PC-9 (cell line): ENCODE measurements at regions not wholly inside any gene's neighbourhood (a gene's known extent, or its start where the extent isn't known, plus 50 kb on each side); places are given as distances from the start of the nearest gene placed in this dataset.

Source experiments
- BruUV-seq: library from RNA; stranded (reverse); fragments of 400-500 nt; replicated peaks from 2 replicates; lab custom pipeline; 2021; lab: Mats Ljungman, UMichigan
- CTCF ChIA-PET: fragments of 300-600 bp; sonication (Branson Sonifier 250); formaldehyde crosslinking; loops from one replicate; lab custom pipeline; 2022; ENCODE audit warnings: antibody characterized with exemption; lab: Charles Lee
- POLR2A ChIA-PET: fragments of 300-600 bp; sonication (Branson Sonifier 250); formaldehyde crosslinking; loops from one replicate; lab custom pipeline; 2022; ENCODE audit warnings: antibody characterized with exemption; ENCODE audit not compliant: unreplicated experiment; lab: Charles Lee
- DNase-seq, 2 experiments: peaks; one replicate each; pipeline versions ENCODE4 v3.0.0 to v3.0.0-alpha.2; 2015 to 2022; ENCODE audit warnings: mixed read lengths in 1 of 2
- H2AFZ ChIP-seq: fragments of 200-600 bp; sonication (generic); 2 replicates; pipeline ENCODE4 v1.8.1; 2017; ENCODE audit warnings: antibody characterized with exemption
- H3F3A ChIP-seq: fragments of 200-600 bp; sonication (generic); 2 replicates; pipeline ENCODE4 v1.8.1; 2017; ENCODE audit warnings: antibody characterized with exemption, mild to moderate bottlenecking, low read depth; ENCODE audit not compliant: insufficient read depth
- H3K27ac ChIP-seq: fragments of 200-600 bp; sonication (generic); 2 replicates; pipeline ENCODE4 v1.6.1; 2016; ENCODE audit warnings: mixed run types
- H3K27me3 ChIP-seq: fragments of 200-600 bp; sonication (generic); 2 replicates; pipeline ENCODE4 v1.6.1; 2016; ENCODE audit warnings: low read depth, mixed run types; ENCODE audit not compliant: insufficient read depth
- H3K36me3 ChIP-seq: fragments of 200-600 bp; sonication (generic); 2 replicates; pipeline ENCODE4 v1.6.1; 2016; ENCODE audit warnings: low read depth, mixed run types
- H3K4me1 ChIP-seq: fragments of 200-600 bp; sonication (generic); replicated peaks from 2 replicates; pipeline ENCODE4 v1.6.1; 2016; ENCODE audit warnings: mixed run types; ENCODE audit not compliant: insufficient read depth
- H3K4me2 ChIP-seq: fragments of 200-600 bp; sonication (generic); 2 replicates; pipeline ENCODE4 v1.6.1; 2017; ENCODE audit warnings: mixed run types
- H3K4me3 ChIP-seq: fragments of 200-600 bp; sonication (generic); 2 replicates; pipeline ENCODE4 v1.6.1; 2016; ENCODE audit warnings: mixed run types
- H3K79me2 ChIP-seq: fragments of 200-600 bp; sonication (generic); 2 replicates; pipeline ENCODE4 v1.6.1; 2017; ENCODE audit warnings: low read depth, mixed run types
- H3K9me2 ChIP-seq: fragments of 200-600 bp; sonication (generic); 2 replicates; pipeline ENCODE4 v1.8.1; 2017; ENCODE audit warnings: mild to moderate bottlenecking; ENCODE audit not compliant: insufficient read depth
- H3K9me3 ChIP-seq: fragments of 200-600 bp; sonication (generic); 2 replicates; pipeline ENCODE4 v1.8.1; 2016; ENCODE audit warnings: low read depth; ENCODE audit not compliant: insufficient read depth
- H4K20me1 ChIP-seq: fragments of 200-600 bp; sonication (generic); 2 replicates; pipeline ENCODE4 v1.8.1; 2017; ENCODE audit not compliant: insufficient read depth
- EZH2 ChIP-seq: fragments of 200-600 bp; sonication (generic); IDR thresholded peaks from 2 replicates; pipeline ENCODE4 v1.8.0; 2017; ENCODE audit warnings: antibody characterized with exemption, low read depth
- intact Hi-C: fragments of 100-400 bp; cut with micrococcal nuclease; formaldehyde crosslinking; loops from one replicate; pipeline ENCODE4 v1.10.0; 2022; ENCODE audit not compliant: unreplicated experiment
- TF ChIP-seq, protein P1 (sequence below): fragments of 200-600 bp; sonication (generic); conservative IDR thresholded peaks from 2 replicates; pipeline ENCODE4 v1.6.1; 2017; ENCODE audit warnings: mixed run types, antibody characterized with exemption, mild to moderate bottlenecking, moderate library complexity

GRCh38 chr12:89789862-89790261 is 81.2 kb upstream of the ATP2B1 start:
- Histone ChIP-seq H3K4me3 (no peak overlapping the region), H3K9me2 (no peaks in the 10 kb centered on the region), H3K4me1 (no peaks in the 10 kb centered on the region), H2AFZ (no peak overlapping the region), H3K27ac (no peak overlapping the region), H3F3A (no peaks in the 10 kb centered on the region), H3K27me3 (no peaks in the 10 kb centered on the region), H3K36me3 (no peaks in the 10 kb centered on the region), H3K4me2 (no peak overlapping the region), H3K9me3 (peaks cover 7% of the 10 kb centered on the region; the same call in 1 of the 2 replicates), H3K79me2 (no peaks in the 10 kb centered on the region), H4K20me1 (no peaks in the 10 kb centered on the region)
- no TSS peak for BruUV-seq
- intact Hi-C loops: no loop called here
- CTCF ChIA-PET: no interaction called here
- no peak for DNase-seq
- TF ChIP-seq, protein P1, sequence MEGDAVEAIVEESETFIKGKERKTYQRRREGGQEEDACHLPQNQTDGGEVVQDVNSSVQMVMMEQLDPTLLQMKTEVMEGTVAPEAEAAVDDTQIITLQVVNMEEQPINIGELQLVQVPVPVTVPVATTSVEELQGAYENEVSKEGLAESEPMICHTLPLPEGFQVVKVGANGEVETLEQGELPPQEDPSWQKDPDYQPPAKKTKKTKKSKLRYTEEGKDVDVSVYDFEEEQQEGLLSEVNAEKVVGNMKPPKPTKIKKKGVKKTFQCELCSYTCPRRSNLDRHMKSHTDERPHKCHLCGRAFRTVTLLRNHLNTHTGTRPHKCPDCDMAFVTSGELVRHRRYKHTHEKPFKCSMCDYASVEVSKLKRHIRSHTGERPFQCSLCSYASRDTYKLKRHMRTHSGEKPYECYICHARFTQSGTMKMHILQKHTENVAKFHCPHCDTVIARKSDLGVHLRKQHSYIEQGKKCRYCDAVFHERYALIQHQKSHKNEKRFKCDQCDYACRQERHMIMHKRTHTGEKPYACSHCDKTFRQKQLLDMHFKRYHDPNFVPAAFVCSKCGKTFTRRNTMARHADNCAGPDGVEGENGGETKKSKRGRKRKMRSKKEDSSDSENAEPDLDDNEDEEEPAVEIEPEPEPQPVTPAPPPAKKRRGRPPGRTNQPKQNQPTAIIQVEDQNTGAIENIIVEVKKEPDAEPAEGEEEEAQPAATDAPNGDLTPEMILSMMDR: no peak
- no peak for TF ChIP-seq EZH2
- POLR2A ChIA-PET: interaction anchor here (0.6 kb wide), 1 partner anchor 23 kb away, joined by 5 read pairs; no protein-coding TSS in a partner anchor

GRCh38 chr12:89787763-89788162 is 79.1 kb upstream of the ATP2B1 start:
- POLR2A ChIA-PET: no interaction called here
- intact Hi-C loops: no loop called here

DNA sequence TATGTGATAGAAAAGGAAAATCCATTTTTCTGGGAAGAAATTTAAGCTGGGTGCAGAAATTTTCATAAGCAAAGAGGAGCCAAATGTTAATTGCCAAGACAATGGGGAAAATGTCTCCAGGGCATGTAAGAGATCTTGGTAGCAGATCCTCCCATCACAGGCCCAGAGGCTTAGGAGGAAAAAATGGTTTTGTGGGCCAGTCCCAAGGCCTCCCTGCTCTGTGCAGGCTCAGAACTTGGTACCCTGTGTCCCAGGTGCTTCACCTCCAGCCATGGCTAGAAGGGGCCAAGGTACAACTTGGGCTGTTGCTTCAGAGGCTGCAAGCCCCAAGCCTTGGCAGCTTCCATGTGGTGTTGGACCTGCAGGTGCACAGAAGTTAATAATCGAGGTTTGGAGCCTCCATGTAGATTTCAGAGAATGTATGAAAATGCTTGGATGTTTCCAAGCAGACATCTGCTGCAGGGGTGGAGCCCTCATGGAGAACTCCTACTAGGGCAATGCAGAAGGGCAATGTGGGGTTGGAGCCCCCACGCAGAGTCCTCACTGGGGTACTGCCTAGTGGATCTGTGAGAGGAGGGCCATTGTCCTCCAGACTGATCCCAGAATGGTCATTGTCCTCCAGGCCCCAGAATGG is 77.7 kb upstream of the ATP2B1 start:
- H3K27ac ChIP-seq: no peak overlapping the region
- 0 out of 2 replicates have a peak, but pooled peaks cover 4% of the 10 kb centered on the region for H3K9me3 ChIP-seq
- CTCF ChIA-PET: no interaction called here
- no peaks in the 10 kb centered on the region for H4K20me1 ChIP-seq
- BruUV-seq: no TSS peak
- DNase-seq: no peak
- intact Hi-C loops: no loop called here
- no peak overlapping the region for H3K4me3 ChIP-seq
- H3K4me1 ChIP-seq: no peaks in the 10 kb centered on the region
- no peaks in the 10 kb centered on the region for H3K79me2 ChIP-seq
- H3K9me2 ChIP-seq: no peaks in the 10 kb centered on the region
- H3K36me3 ChIP-seq: no peaks in the 10 kb centered on the region
- H3F3A ChIP-seq: no peaks in the 10 kb centered on the region
- no peaks in the 10 kb centered on the region for H3K27me3 ChIP-seq
- H3K4me2 ChIP-seq: no peak overlapping the region
- POLR2A ChIA-PET: no interaction called here
- TF ChIP-seq, protein P1: no peak
- TF ChIP-seq EZH2: no peak
- no peak overlapping the region for H2AFZ ChIP-seq

More at GRCh38 chr12:89787763-89788162, 79.1 kb upstream of the ATP2B1 start:
- Histone ChIP-seq H3K4me1 (no peaks in the 10 kb centered on the region), H3K79me2 (no peaks in the 10 kb centered on the region), H3K9me3 (peaks cover 5% of the 10 kb centered on the region; the same call in 1 of the 2 replicates), H2AFZ (no peak overlapping the region), H3F3A (no peaks in the 10 kb centered on the region), H3K4me2 (no peak overlapping the region), H3K36me3 (no peaks in the 10 kb centered on the region), H3K9me2 (no peaks in the 10 kb centered on the region), H3K27ac (no peak overlapping the region), H3K27me3 (no peaks in the 10 kb centered on the region), H3K4me3 (no peak overlapping the region), H4K20me1 (no peaks in the 10 kb centered on the region)
- TF ChIP-seq, protein P1: no peak
- no peak for TF ChIP-seq EZH2
- DNase-seq: no peak
- CTCF ChIA-PET: no interaction called here
- no TSS peak for BruUV-seq
